ENCODE measurements at regions not wholly inside any gene's neighbourhood (a gene's known extent, or its start where the extent isn't known, plus 50 kb on each side); places are given as distances from the start of the nearest gene placed in this dataset.

GRCh38 chr4:144868309-144868708, 222.4 kb downstream of the HHIP start:
- TF ChIP-seq, protein P1, sequence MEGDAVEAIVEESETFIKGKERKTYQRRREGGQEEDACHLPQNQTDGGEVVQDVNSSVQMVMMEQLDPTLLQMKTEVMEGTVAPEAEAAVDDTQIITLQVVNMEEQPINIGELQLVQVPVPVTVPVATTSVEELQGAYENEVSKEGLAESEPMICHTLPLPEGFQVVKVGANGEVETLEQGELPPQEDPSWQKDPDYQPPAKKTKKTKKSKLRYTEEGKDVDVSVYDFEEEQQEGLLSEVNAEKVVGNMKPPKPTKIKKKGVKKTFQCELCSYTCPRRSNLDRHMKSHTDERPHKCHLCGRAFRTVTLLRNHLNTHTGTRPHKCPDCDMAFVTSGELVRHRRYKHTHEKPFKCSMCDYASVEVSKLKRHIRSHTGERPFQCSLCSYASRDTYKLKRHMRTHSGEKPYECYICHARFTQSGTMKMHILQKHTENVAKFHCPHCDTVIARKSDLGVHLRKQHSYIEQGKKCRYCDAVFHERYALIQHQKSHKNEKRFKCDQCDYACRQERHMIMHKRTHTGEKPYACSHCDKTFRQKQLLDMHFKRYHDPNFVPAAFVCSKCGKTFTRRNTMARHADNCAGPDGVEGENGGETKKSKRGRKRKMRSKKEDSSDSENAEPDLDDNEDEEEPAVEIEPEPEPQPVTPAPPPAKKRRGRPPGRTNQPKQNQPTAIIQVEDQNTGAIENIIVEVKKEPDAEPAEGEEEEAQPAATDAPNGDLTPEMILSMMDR (IDR thresholded peaks at IDR 0.05; ENCODE audit: low read depth, low read length): no peak
- no peak for TF ChIP-seq MAX (IDR thresholded peaks at IDR 0.05; ENCODE audit: low read depth, low read length)
- no peak for TF ChIP-seq MYC (IDR thresholded peaks at IDR 0.05; ENCODE audit: low read depth, low read length)
- no peak for TF ChIP-seq POLR2A (IDR thresholded peaks at IDR 0.05; ENCODE audit: extremely low read depth, insufficient read length)
- H3K4me3 ChIP-seq (ENCODE audit: low read depth, low read length): no peak overlapping the region
- DNase-seq (ENCODE audit: low read depth): no peak

- DNase-seq (ENCODE audit: low read depth): no peak
- TF ChIP-seq, protein P1 (IDR thresholded peaks at IDR 0.05; ENCODE audit: low read depth, low read length): no peak
- no peak overlapping the region for H3K4me3 ChIP-seq (ENCODE audit: low read depth, low read length)
Measured at GRCh38 chr4:144872508-144873225, 225.3 kb downstream of the ANAPC10 start.

DNA sequence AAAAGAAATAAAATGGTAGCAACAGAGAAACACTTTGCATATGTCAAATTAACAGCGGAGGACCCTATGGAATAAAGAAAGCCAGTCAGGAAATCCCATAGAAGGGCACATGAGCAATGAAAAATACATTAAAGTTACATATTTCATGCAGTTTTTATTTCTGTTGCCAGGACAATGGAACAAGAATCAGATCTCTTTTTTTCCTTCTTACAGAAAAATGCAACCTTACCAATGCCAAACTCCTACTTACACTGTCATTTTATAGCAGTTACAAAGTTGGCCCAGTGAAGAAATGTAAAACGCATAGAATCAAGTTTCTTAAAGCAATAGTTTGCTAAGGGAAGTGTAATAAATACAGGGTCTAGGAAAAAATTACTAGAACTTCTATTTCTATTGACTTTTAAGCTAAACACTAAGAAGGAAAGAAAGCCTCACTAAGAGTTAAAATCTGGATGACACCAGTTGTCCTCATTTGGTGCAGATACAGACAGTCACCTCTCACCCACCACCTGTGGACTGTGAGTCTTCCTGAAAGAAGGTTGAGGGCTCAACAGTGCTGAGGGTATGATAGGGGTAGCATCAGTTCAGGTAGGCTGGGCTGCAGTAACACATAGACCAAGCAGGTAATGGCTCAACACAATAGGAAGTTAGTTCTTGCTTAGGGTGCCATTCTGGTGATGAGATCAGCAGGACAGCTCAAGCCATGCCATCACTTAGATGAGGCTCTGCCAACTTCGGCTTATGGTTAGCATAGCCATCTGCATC, 224.6 kb downstream of the ANAPC10 start:
- TF ChIP-seq MYC (IDR thresholded peaks at IDR 0.05; ENCODE audit: low read depth, low read length) (no peak), MAX (IDR thresholded peaks at IDR 0.05; ENCODE audit: low read depth, low read length) (no peak)
- no peak for DNase-seq (ENCODE audit: low read depth)
- H3K4me3 ChIP-seq (ENCODE audit: low read depth, low read length): no peak overlapping the region

DNA sequence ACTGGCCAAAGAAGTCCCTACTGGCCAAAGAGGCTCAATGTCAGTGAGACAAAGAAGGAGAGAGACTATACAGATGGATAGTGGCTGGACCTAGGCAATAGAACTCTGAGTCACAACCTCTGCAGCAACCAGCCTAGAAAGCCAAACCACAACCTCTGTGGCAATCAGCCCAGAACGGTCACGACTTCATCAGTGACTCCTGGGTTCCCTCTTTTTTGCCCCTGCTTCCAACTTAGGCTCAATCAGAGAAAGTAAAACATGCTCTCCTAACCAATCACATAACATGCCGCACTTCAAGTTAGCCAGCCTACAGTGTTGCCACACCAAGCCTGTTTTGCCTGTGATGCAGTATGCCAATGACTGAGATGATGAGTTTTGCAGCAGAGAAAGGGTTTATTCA, 203.4 kb downstream of the ANAPC10 start:
- no peak overlapping the region for H3K4me3 ChIP-seq (ENCODE audit: low read depth, low read length)
- TF ChIP-seq POLR2A (IDR thresholded peaks at IDR 0.05; ENCODE audit: extremely low read depth, insufficient read length) (no peak), MAX (IDR thresholded peaks at IDR 0.05; ENCODE audit: low read depth, low read length) (no peak), MYC (IDR thresholded peaks at IDR 0.05; ENCODE audit: low read depth, low read length) (no peak)
- TF ChIP-seq, protein P1 (IDR thresholded peaks at IDR 0.05; ENCODE audit: low read depth, low read length): no peak
- DNase-seq (ENCODE audit: low read depth): peak; percentile 75

DNA sequence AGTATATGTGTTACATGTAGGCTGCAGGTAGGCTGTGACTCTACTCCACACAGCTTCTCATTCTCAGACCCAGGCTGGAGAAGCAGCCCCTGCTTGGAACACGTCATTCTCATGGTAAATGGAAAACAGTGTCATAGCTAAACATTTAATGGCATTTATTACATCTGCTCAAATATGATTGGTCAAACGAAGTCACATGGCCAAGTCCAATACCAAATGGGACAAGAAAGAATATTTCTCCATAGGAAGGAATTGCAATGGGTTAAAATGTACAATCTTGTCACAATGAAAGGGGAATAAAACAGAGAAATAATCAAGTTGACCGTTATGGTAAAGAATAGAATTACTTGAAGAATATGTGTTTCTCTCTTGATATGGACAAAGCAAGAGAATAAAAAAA, 198.6 kb downstream of the ANAPC10 start:
- H3K4me3 ChIP-seq (ENCODE audit: low read depth, low read length): no peak overlapping the region
- DNase-seq (ENCODE audit: low read depth): no peak
- no peak for TF ChIP-seq MAX (IDR thresholded peaks at IDR 0.05; ENCODE audit: low read depth, low read length)
- TF ChIP-seq MYC (IDR thresholded peaks at IDR 0.05; ENCODE audit: low read depth, low read length): no peak
- no peak for TF ChIP-seq POLR2A (IDR thresholded peaks at IDR 0.05; ENCODE audit: extremely low read depth, insufficient read length)
- TF ChIP-seq, protein P1 (IDR thresholded peaks at IDR 0.05; ENCODE audit: low read depth, low read length): no peak

DNA sequence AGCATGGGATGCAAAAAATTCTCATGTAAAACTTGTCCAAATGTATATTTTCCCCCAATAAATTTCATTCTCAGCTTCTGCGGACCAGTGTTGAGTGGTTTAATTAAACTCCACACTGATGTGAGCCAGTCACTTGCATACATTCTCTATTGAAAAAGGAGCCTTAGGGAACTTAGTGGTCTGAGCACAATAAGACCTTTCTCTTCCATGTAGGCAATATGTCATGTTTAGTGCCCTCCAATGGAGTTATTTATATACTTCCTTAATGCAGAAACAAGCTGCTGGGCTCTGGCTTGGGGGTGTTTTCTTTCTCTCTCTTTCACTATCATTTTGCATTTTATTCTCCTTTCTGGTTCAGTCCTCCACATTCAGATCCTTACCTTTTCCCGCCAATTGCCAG, 196.9 kb downstream of the ANAPC10 start:
- no peak for TF ChIP-seq MAX (IDR thresholded peaks at IDR 0.05; ENCODE audit: low read depth, low read length)
- TF ChIP-seq POLR2A (IDR thresholded peaks at IDR 0.05; ENCODE audit: extremely low read depth, insufficient read length): no peak
- TF ChIP-seq, protein P1 (IDR thresholded peaks at IDR 0.05; ENCODE audit: low read depth, low read length): no peak
- TF ChIP-seq MYC (IDR thresholded peaks at IDR 0.05; ENCODE audit: low read depth, low read length): no peak
- no peak overlapping the region for H3K4me3 ChIP-seq (ENCODE audit: low read depth, low read length)
- DNase-seq (ENCODE audit: low read depth): no peak

Data from NB4 (cell line).